Amniotic stem cell (primary cell): ENCODE measurements at regions not wholly inside any gene's neighbourhood (a gene's known extent, or its start where the extent isn't known, plus 50 kb on each side); places are given as distances from the start of the nearest gene placed in this dataset.
"Not testable (repeated sequence)": the region's sequence is repeated elsewhere in the genome, so short reads cannot be mapped to it uniquely, and the experiment has no call there.

Experiments
- DNase-seq: peaks from one replicate; lab custom pipeline; 2025; lab: John Stamatoyannopoulos, UW

DNA sequence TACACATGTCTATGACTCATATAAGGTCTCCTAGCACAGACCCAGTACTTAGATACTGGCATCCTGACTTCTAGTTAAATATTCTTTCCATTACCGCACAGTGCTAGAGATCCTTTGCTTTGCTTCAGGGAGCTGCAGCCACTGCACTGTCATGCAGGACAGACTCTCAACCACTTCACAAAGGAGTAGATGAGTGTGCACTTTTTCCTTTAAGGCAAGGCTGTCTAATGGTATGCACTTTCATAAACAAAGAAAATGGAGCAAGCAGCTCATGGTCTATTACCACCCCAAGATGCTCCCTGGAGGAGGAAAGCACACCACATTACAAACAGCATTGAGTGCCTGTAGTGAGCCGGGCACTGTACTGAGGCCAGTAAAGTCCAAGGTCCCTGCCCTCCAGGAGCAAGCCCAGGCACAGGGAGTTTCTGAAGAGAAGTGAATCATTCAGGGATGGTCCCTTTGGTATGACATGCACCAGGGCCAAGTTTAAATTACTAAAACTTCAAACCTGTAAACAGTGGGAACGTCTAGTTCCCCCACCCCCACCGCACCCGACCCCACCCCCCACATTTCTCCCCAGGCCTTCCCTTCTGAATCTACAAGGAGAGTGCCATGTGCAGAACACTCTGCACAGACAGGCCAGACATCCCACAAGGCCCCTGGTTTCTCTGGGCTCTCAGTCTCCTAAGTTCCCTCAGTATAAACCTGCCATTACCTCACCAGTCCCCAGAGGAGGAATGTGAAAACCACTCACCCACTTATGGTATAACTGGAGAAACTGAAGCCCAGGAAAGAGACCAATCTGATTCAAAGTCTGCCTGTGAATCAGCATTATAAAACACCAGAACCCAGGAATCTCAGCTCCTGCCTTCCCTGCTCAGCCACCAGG is 107.8 kb upstream of the BCL6 start:
- no peak for DNase-seq

DNA sequence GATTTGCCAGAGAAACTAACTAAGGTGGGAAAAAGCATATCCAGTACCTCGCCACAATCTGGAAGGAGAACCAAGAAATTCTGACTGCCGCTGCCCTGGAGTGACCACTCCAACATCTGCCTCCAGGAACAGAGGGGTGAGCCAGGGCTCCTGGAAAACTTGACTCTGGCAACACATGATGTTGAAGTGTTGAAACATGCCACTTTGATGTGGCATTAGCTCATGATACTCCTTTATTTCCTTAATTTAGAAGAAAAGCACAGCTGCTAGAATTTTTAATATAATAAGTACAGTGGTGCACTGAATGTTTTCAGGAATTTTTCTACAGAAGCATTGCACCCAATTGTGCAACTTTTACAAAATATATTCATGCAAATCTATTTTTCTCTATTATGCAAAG is 109.9 kb upstream of the BCL6 start:
- DNase-seq: no peak

DNA sequence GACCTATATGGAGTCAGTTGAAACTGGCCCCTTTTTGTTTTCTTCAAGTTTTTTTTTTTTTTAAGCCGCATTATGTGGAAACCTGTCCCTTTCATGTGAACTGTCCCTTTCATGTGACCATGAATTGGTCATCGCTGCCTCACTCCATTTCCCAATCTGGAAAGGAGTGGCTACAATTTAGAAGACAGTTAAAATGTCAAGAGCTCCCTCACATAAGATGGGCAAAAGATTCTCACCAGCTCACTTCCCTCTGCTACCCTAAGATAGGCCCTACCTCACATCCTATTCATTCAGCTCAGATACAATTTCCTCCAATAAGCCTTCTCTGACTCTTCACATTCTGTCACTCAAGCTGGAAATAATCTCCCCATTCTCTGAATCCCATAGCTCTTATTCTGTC is 111.3 kb upstream of the BCL6 start:
- no peak for DNase-seq

DNA sequence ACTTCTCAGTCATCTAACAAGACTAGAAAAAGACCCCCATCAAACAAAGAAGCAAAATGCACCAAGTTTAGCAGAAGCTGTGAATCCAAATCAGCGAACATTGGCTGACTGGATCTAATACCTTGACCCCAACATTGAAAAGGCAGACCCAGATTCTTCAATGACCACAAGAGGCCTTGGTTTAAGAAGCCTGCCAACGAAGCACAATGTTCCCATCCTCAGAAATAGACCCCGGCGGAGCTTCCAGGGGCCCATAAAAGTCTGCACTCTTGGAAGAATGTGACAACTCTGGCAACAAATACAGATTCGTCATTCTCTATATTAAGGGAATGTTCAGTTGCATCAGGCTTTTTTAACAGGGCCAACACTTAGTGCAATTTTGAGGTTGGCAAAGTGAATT is 112.8 kb upstream of the BCL6 start:
- no peak for DNase-seq

DNA sequence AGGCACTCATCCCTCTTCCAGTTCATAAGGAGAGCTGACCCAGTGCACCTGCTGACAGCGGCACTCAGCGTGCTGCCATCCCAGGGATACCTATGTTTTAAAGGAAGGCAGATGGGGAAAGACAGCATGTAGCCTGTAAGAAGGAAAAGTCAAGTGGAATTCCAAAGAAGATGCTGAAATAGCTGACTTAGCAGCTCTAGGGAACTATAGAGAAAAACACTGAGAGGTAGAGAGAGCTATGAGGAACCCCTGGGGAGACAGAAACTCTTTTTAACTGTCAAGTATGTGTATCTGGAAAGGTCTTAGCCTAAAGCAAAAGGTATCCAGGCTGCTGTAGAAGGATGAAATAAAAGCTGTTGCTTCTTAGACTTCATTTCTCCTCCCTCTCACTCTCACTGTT is 113.4 kb upstream of the BCL6 start:
- DNase-seq: no peak

DNA sequence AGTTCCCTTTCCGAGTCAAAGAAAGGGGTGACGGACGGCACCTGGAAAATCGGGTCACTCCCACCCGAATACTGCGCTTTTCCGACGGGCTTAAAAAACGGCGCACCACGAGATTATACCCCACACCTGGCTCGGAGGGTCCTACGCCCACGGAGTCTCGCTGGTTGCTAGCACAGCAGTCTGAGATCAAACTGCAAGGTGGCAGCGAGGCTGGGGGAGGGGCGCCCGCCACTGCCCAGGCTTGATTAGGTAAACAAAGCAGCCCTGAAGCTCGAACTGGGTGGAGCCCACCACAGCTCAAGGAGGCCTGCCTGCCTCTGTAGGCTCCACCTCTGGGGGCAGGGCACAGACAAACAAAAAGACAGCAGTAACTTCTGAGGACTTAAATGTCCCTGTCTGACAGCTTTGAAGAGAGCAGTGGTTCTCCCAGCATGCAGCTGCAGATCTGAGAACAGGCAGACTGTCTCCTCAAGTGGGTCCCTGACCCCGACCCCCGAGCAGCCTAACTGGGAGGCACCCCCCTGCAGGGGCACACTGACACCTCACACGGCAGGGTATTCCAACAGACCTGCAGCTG is 117.5 kb upstream of the BCL6 start:
- not testable (repeated sequence) for DNase-seq

DNA sequence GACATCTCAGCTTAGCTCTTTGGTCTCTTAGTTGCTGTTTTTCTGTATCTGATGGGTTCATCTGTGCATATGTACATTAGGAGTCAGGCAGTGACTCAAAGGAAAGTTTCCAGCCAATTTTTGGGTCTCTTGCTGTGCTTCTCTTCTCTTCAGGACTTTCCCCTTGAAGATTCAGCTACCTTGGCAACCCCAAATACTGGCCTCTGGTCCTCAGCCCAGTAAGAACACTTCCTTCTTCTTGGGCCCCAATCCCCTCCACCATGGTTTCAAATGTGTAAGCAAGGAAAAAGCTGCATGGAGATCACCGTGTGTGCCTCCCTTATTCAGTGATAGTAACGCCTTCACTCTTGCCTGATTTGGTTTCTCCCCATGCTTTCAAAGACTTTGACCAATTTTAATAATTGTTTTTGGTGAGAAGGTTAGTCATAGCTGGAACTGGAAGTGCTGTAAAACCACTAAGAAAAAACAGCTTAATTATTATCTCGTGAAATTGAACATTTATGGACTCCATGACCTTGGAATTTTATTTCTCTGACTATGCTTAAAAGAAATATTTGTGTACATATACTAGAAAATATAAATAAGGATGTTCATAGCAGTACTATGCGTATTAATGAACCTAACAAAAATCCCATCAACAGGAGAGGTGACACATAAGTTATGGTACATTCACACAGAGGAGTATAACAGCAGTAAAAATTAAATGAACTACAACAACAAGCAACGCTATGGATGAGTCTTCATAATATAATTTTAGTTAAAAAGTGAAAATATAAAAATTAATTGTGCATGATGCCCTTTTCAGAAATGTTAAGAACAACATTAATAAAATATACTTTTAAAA is 125.3 kb upstream of the BCL6 start:
- DNase-seq: no peak

DNA sequence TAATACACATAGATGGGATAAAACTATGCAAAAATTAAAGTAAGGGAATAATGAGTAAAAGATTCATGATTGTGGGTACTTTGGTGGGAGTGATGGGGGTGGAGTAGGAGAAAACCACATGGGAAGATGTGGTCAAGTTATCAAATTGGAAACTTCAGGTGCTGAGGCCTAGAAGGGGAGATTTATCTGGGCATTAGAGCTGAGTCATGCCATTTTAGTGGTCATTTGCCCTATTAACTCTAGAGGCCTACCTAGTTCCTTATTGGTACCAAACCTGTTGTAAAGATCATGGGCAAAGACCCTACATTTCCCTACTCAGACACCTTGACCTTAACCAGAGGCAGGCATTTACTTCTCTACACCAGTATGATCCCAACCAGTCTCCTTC is 125.9 kb upstream of the BCL6 start:
- DNase-seq: no peak

DNA sequence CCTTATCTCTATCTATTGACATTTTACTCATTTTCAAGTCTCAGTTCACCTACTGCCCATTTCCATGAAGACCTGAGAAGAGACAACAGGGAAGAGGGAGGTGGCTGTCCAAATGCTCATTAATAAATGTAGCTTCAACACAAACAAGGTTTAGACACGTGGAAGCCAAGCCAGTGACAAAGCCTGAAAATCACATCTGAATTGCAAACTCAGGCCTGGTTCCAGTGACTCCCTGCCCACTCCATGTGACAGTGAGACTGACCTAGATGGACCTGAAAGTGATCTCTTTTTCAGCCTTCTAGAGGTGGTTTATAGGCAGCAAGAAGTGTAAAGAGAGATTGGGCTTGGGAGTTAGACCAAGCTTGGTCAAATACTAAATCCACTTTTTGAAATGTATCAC is 126.6 kb upstream of the BCL6 start:
- no peak for DNase-seq

DNA sequence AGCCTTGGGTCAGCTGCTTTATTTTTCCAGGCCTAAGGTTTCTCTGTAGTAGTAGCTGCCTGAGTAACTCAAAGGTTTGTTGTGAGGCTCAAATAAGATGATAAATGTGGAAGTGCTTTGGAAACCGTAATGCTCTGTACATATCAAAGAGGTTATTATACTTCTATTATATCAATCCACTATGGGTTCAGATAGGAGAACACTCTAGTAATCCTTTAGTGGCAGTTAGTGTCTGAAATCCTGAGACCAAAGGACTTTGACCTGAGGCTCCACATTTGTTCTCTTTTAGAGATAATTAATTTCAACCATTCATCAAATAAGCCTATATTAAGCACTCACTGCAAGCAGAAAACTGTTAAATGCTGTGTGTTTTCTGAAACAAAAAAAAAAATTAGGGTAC is 128.6 kb upstream of the BCL6 start:
- no peak for DNase-seq

DNA sequence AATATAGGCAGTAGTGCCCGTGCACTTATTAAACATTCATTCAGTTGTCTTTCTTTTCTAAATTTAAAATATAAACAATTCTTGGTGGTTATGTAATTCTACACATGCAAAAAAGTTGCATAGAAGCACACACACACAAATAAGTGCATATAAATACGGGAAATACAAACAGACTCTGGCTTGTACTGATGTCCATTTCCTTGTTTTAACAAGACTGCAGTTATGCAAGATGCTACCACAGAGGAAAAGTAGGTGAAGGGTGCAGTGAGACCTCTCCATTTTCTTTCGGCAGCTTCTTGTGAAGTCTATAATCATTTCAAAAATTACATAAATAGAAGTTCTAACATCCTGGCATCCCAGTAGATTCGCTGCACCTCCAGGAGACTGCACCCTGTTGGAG is 130.6 kb upstream of the BCL6 start:
- DNase-seq: no peak

DNA sequence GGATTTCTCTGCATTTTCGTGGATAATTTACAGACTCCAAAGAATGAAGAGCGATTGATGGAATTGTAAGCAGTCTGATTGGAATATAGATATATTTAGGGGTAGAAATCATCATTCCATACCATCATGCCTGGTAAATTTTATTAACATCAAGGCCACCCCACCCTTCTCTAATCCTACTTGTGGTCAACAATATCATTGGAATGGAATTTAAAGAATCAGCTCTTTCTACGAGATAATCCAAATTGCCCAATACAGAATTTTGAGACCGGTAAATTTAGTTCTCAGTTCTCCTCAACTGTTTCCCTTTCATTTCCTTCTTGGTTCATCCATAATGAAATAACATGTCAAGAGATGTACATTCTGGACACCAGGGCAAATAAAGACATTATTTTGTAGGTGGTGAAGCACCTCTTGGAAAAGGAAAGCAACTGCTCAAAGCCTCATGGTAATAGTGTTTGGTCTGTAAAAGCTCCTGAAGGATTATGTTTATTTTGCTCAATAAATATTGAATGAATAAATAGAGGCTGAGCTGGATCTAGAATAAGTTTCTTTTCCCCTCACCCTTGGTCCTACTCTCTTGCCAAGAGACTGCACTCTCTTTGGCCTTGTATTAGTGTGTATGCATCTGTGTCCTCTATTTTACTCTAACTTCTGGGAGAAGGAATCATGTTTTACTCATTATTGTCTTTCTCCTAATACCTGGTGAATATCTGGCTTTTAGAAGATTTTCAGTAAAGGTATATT is 133.7 kb upstream of the BCL6 start:
- DNase-seq: no peak

DNA sequence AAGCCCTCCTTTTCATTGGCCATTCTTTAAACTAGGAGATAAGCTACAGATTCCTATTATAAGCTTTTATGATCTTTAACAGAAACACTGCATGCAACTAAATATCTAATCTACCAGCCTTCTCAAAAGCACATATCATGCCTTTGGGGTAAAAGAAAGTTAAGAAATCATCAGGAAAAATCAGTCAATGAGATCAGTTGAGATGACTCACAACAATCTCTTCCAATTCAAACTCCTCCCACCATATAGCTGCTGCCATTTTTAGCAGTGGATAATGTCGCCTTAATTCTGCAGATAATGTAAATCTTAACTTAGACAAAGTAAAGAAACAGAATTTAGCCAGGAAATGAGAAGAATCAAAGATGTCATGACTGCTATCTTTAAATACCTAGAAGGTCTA is 135.2 kb upstream of the BCL6 start:
- DNase-seq: peak; percentile 4

DNA sequence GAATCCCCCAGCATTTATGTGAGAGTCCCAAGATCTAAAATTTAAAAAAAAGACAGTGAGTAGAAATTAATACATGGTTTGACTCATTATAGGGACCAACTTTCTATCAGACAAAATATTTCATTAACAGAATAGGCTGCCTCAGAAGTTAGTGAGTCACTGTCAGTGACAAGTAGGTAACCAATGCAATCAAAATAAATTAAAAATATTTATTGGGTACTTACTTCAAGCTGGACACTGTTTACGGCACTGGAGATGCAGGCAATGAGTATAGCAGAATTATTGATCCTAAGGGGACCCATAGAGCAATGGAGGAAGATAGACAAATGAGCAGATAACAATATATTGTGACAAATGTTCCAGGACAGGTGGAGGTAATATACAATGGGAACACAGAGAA is 135.6 kb upstream of the BCL6 start:
- no peak for DNase-seq

DNA sequence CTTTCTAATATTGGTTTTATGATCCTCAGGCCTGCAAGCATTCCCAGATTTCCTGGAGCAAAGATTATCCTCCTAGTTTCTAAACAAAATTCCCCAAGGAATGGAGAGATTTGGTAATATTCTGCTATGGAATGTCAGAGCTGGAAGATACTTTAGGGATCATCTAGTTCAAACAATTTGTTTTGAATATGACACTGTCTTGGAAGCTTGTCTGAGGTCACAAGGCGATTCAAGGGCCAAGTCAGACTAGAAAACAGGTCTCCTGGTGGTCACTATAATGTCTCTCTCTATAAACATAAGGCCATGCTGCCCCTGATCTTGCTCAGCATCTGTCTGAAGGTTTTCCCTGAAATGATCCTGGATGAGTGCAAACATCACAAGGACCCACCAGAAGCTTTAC is 143.4 kb upstream of the BCL6 start:
- DNase-seq: no peak

DNA sequence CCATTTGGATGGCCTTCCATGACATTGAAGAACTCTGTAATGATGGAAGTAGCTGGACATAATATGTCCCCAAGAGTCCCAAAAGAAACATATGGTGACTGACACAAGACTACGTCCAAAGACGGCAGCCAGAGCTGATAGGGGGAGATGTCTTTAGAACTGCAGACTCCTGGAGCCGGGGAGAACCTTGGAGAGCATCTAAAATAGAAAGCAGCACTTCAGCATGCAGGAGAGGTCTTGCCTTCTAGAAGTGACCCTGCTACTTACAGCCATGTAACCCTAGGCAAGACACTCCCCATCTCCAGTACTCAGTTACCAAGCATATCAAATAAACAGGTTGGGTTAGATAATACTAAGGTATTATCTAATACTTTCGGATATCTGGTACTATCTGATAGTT is 143.8 kb upstream of the BCL6 start:
- no peak for DNase-seq

DNA sequence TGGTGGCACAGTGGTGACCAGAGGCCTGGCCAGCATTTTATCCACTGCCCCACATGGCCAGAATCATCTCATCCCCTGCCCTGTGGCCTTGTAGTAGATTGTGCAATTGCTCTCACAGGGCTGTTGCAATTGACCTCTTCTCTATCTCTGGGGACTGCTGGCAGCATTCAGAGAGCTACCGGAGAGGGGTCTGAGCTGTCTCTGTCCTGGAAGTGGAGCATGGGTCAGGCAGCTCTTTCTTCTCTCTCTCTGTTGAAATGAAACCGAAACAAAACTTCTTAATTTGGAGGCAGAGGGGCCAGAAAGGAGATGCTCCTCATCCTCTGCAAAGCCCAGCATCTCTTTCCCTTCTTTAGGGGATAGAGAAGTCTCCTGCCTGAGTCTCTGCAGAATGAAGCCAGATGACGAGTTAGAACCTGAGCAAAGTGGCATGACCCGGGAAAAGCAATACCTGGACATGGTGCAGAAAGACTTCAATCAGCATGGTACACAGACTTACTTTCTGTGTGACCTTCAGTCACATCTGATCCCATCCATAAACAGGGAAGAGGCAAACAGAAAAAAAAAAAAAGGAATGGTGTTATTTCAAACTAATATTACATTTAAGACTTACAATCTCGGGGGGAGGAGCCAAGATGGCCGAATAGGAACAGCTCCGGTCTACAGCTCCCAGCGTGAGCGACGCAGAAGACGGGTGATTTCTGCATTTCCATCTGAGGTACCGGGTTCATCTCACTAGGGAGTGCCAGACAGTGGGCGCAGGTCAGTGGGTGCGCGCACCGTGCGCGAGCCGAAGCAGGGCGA is 144.5 kb upstream of the BCL6 start:
- no peak for DNase-seq

DNA sequence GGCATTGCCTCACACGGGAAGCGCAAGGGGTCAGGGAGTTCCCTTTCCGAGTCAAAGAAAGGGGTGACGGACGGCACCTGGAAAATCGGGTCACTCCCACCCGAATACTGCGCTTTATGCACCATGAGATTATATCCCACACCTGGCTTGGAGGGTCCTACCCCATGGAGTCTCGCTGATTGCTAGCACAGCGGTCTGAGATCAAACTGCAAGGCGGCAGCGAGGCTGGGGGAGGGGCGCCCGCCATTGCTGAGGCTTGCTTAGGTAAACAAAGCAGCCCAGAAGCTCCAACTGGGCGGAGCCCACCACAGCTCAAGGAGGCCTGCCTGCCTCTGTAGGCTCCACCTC is 145.1 kb upstream of the BCL6 start:
- not testable (repeated sequence) for DNase-seq

DNA sequence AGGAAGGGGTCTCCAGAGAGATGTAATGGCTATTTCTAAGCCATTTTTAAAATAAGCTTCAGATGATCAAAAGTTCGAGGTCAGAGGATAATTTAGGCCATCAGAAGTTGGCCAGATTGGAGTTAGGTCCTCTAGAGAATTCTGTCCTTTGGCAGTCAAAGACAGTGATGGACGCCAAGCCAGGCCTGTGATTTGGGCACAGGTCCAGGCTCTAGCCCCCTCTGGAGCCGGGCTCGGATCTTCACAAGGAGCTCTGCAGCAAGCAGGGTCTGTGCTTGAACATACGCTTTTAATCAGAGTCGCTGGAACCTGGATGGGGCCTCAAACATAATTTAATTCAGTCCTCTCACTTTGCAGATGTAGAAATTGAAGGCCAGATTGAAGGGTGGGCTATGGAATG is 151.4 kb upstream of the BCL6 start:
- no peak for DNase-seq

DNA sequence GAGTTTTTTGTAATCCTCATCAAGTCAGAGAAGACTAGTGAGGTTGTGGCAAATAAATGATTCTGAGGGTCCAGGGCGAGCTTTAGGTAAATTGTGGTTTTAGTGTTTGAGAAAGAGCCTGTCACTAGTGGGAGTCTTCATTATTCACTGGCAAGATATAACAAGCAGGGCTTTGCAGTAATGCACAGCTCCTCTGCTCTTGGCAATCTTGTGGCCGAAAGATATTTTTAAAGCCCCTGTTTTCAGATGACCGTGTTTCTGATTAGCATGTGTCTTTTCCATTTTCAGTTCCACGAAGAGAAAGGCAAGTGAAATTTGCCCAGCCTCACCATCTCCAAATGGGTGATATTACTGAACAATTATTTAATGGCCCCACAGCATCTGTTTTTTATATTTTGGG is 154.0 kb upstream of the BCL6 start:
- DNase-seq: no peak

DNA sequence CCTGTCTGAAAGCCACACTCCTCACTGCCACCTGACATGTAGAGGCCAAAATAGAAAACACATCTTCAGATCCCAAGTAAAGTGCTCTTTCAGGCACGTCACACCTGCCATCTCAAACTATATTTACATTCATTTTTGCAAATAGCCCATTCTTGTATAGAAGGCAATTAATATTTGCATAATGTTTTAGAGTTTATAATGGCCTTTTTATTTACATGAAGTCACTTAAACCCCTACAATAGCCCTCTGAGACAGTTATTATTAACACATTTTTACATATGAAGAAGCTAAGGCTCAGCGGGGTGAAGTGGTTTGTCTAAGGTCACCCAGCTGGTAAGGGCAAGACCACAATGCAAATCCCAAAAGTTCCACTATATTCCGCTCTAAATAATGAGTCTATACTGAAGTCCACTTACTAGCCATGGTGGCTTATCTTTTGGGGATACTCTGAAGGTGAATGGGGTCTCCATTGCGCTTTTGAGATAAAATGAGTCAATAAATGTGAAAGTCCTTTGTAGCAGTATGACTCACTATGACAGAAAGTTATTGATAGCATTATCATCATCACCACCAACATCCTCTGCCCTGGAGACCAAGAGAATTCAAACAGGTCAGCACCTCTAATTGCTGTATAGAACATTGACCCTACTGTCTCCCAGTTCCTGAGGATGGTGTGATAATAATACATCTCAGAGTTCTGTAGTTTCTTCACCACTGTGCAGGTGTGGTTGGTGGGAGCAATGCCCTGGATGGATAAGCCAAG is 155.9 kb upstream of the BCL6 start:
- no peak for DNase-seq
